H1 (cell line): ENCODE measurements at regions not wholly inside any gene's neighbourhood (a gene's known extent, or its start where the extent isn't known, plus 50 kb on each side); places are given as distances from the start of the nearest gene placed in this dataset.

Experiments used
- ASH2L ChIP-seq: fragments of 200-600, 300-600 bp; sonication (generic); IDR thresholded peaks from one replicate; pipeline ENCODE4 v1.7.1; 2017; ENCODE audit warnings: low read length
- ATF2 ChIP-seq: IDR thresholded peaks from 2 replicates; pipeline ENCODE4 v1.6.1; 2012; ENCODE audit warnings: low read length, inconsistent platforms
- BCL11A ChIP-seq, 2 experiments: IDR thresholded peaks; one replicate each; pipeline ENCODE4 v1.6.1; 2011; ENCODE audit warnings: low read depth in 2 of 2, low read length in 2 of 2, mild to moderate bottlenecking in 2 of 2
- CBX5 ChIP-seq: fragments of 300-800, 300-1000 bp; sonication (generic); IDR thresholded peaks from 2 replicates; pipeline ENCODE4 v1.7.1; 2016; ENCODE audit warnings: antibody characterized with exemption, low read length, low read depth
- HDAC2 ChIP-seq, 2 experiments: fragments of 300-600 bp in 1 of 2; sonication (generic) in 1 of 2; IDR thresholded peaks; 2 replicates each; pipeline ENCODE4 v1.6.1; 2011 to 2012; ENCODE audit warnings: low read depth in 2 of 2, low read length in 2 of 2, mild to moderate bottlenecking in 2 of 2, moderate library complexity in 2 of 2, borderline replicate concordance in 1 of 2, inconsistent platforms in 1 of 2
- KDM1A ChIP-seq: fragments of 200-600, 300-600 bp; sonication (generic); IDR thresholded peaks from 2 replicates; pipeline ENCODE4 v1.7.1; 2016; ENCODE audit warnings: mild to moderate bottlenecking, low read length, borderline replicate concordance
- NANOG ChIP-seq: IDR thresholded peaks from 2 replicates; pipeline ENCODE4 v1.6.1; 2011; ENCODE audit warnings: low read length, low read depth, mild to moderate bottlenecking, inconsistent platforms; ENCODE audit not compliant: insufficient read depth, poor library complexity, severe bottlenecking
- POLR2A ChIP-seq, 2 experiments: IDR thresholded peaks; 1 replicate in 1 of 2; 2 replicates in 1 of 2; pipeline ENCODE4 v1.6.1; 2011; ENCODE audit warnings: low read depth in 2 of 2, low read length in 2 of 2, mild to moderate bottlenecking in 2 of 2; ENCODE audit errors: control extremely low read depth in 1 of 2
- RAD21 ChIP-seq, 2 experiments: IDR thresholded peaks in 1 of 2; conservative IDR thresholded peaks in 1 of 2; 2 replicates each; pipeline ENCODE4 v1.6.1; 2011; ENCODE audit warnings: low read depth in 2 of 2, low read length in 2 of 2, improper control_type of control experiment in 1 of 2, inconsistent platforms in 1 of 2, mild to moderate bottlenecking in 1 of 2, moderate library complexity in 1 of 2
- TCF12 ChIP-seq: IDR thresholded peaks from 2 replicates; pipeline ENCODE4 v1.6.1; 2011; ENCODE audit warnings: low read depth, mild to moderate bottlenecking, low read length
- YY1 ChIP-seq: IDR thresholded peaks from 2 replicates; pipeline ENCODE4 v1.6.1; 2011; ENCODE audit warnings: low read depth, mild to moderate bottlenecking, low read length

- peak; percentile 25 for TF ChIP-seq ASH2L
- peak in 1 of 2 experiments; percentile 58 for TF ChIP-seq BCL11A (IDR thresholded peaks at IDR 0.05; ENCODE audit: low read depth in 2 of 2, low read length in 2 of 2)
- TF ChIP-seq KDM1A: no peak
- TF ChIP-seq POLR2A (IDR thresholded peaks at IDR 0.05; ENCODE audit: control extremely low read depth in 1 of 2, low read depth in 2 of 2, low read length in 2 of 2): no peak
- peak; percentile 69; the same call in 1 of the 2 replicates for TF ChIP-seq TCF12
- no peak for TF ChIP-seq YY1
- TF ChIP-seq CBX5: no peak
- TF ChIP-seq RAD21 (IDR thresholded peaks at IDR 0.05 in 1 of 2, conservative IDR thresholded peaks at IDR 0.05 in 1 of 2; ENCODE audit: low read depth in 2 of 2, low read length in 2 of 2): no peak
- TF ChIP-seq HDAC2 (IDR thresholded peaks at IDR 0.05; ENCODE audit: borderline replicate concordance in 1 of 2, low read depth in 2 of 2, low read length in 2 of 2): peak in 1 of 2 experiments; percentile 67; a peak in 1 of 4 replicates
- peak; percentile 42; the same call in 1 of the 2 replicates for TF ChIP-seq ATF2
- TF ChIP-seq NANOG: peak; percentile 44
These were observed 217.6 kb downstream of the ZNF674 start (continued) for GRCh38 chrX:46327566-46328115.
